GM23338 (cell line): ENCODE measurements at regions not wholly inside any gene's neighbourhood (a gene's known extent, or its start where the extent isn't known, plus 50 kb on each side); places are given as distances from the start of the nearest gene placed in this dataset.
"Not testable (repeated sequence)": the region's sequence is repeated elsewhere in the genome, so short reads cannot be mapped to it uniquely, and the experiment has no call there.

ENCODE experiments used
- CREB1 ChIP-seq: fragments of 250-450 bp; sonication (Bioruptor Pico); IDR thresholded peaks from 2 replicates; pipeline ENCODE4 v1.5.0; 2020; ENCODE audit warnings: low read depth, mild to moderate bottlenecking, moderate library complexity
- EZH2 ChIP-seq: fragments of 200-600 bp; sonication (generic); IDR thresholded peaks from one replicate; pipeline ENCODE4 v1.8.0; 2017; ENCODE audit warnings: antibody characterized with exemption, mild to moderate bottlenecking, low read depth; ENCODE audit not compliant: unreplicated experiment
- EZH2phosphoT487 ChIP-seq: fragments of 200-600 bp; sonication (generic); IDR thresholded peaks from one replicate; pipeline ENCODE4 v1.8.1; 2018; ENCODE audit warnings: antibody characterized with exemption; ENCODE audit not compliant: unreplicated experiment
- JUNB ChIP-seq: IDR thresholded peaks from one replicate; pipeline ENCODE4 v1.6.1; 2016; ENCODE audit warnings: antibody characterized with exemption; ENCODE audit not compliant: unreplicated experiment
- POLR2AphosphoS5 ChIP-seq: IDR thresholded peaks from 2 replicates; pipeline ENCODE4 v1.6.1; 2016; ENCODE audit warnings: antibody characterized with exemption, low read depth
- REST ChIP-seq: IDR thresholded peaks from one replicate; pipeline ENCODE4 v1.6.1; 2018; ENCODE audit warnings: antibody characterized with exemption; ENCODE audit not compliant: unreplicated experiment
- TF ChIP-seq, protein P1 (sequence below), 2 experiments: fragments of 200-600 bp in 1 of 2; sonication (generic) in 1 of 2; conservative IDR thresholded peaks; 2 replicates each; pipeline versions ENCODE4 v1.5.1 to v1.6.1; 2016 to 2017; ENCODE audit warnings: antibody characterized with exemption in 2 of 2, low read depth in 2 of 2, mild to moderate bottlenecking in 2 of 2, moderate library complexity in 1 of 2

DNA sequence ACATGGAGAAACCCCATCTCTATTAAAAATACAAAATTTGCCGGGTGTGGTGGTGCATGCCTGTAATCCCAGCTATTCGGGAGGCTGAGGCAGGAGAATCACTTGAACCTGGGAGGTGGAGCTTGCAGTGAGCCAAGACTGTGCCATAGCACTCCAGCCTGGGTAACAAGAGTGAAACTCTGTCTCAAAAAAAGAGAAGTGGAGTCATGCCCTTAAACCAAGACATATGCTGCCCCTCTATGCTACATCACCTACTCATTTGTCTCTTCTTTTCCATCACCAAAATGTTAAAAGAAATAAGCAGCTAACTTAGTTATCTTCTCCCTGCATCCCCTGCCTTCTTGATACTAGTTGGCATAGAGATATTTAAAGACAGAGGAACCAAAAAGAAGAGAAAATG is 63.4 kb upstream of the RBPJ start:
- TF ChIP-seq, protein P1, sequence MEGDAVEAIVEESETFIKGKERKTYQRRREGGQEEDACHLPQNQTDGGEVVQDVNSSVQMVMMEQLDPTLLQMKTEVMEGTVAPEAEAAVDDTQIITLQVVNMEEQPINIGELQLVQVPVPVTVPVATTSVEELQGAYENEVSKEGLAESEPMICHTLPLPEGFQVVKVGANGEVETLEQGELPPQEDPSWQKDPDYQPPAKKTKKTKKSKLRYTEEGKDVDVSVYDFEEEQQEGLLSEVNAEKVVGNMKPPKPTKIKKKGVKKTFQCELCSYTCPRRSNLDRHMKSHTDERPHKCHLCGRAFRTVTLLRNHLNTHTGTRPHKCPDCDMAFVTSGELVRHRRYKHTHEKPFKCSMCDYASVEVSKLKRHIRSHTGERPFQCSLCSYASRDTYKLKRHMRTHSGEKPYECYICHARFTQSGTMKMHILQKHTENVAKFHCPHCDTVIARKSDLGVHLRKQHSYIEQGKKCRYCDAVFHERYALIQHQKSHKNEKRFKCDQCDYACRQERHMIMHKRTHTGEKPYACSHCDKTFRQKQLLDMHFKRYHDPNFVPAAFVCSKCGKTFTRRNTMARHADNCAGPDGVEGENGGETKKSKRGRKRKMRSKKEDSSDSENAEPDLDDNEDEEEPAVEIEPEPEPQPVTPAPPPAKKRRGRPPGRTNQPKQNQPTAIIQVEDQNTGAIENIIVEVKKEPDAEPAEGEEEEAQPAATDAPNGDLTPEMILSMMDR (conservative IDR thresholded peaks at IDR 0.05; ENCODE audit: low read depth in 2 of 2) = not testable (repeated sequence)
- not testable (repeated sequence) for TF ChIP-seq CREB1 (CRISPR knock-in tag); REST; EZH2phosphoT487; POLR2AphosphoS5; JUNB; EZH2
